ENCODE measurements at regions not wholly inside any gene's neighbourhood (a gene's known extent, or its start where the extent isn't known, plus 50 kb on each side); places are given as distances from the start of the nearest gene placed in this dataset.

DNA sequence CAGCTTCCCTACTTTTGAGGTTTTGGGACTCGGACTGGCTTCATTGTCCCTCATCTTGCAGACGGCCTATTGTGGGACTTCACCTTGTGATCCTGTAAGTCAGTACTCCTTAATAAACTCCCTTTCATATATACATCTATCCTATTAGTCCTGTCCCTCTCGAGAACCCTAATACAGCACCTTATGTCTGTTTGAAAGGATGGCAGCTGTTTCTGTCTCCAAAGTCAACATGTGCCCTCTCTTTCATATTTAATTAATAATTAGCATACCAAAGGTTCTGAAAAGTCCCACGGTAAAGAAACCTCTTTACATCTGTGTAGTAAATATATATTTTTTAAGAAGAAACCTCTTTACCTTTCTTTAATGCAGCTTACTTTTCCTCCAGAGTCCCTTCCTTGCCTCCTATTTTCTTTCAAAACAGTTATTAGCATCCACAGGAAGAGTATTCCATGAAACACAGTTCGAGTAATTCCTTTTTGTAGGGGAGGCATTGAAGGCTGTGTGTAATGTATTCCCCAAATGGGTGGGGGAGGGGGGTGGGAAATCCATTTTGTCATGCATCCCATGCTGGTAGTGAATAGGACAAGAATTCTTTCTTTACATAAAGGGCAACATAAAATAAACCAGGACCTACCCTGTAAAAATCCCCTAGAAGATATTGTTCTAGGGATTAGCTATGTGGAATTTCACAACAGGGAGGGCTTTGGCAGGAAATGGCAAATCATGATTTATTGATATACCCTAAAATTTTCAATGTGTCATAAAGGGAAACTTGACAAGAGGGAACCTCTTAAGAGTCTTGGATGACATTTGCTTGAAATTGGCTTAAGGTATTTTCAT lies 241.5 kb downstream of the SUDS3 start:
- Histone ChIP-seq H4K20me1 (replicated peaks; ENCODE audit: insufficient read depth) (no peaks in the 10 kb centered on the region), H3F3A (replicated peaks; ENCODE audit: low read depth) (no peaks in the 10 kb centered on the region), H3K4me2 (peak overlapping the region; percentile 22), H3K4me1 (ENCODE audit: insufficient read depth) (peaks cover 9% of the 10 kb centered on the region), H3K27ac (ENCODE audit: low read depth) (peak overlapping the region; percentile 83), H3K36me3 (ENCODE audit: insufficient read depth) (no peaks in the 10 kb centered on the region), H2AFZ (no peak overlapping the region), H3K4me3 (peak overlapping the region; percentile 14; the same call in 1 of the 2 replicates), H3K79me2 (replicated peaks; ENCODE audit: insufficient read depth) (no peaks in the 10 kb centered on the region), H3K27me3 (ENCODE audit: insufficient read depth) (no peaks in the 10 kb centered on the region), H3K9me2 (ENCODE audit: insufficient read depth) (no peaks in the 10 kb centered on the region)
- ATAC-seq: peak; percentile 59
- H3K36me3 Mint-ChIP-seq (ENCODE audit: low read depth): peaks cover 23% of the 10 kb centered on the region
- peaks cover 4% of the 10 kb centered on the region for H3K27me3 Mint-ChIP-seq (ENCODE audit: insufficient read depth, low read depth, poor library complexity)
- TF ChIP-seq ZNF114 (CRISPR knock-in tag; IDR thresholded peaks at IDR 0.05): no peak
- no peak for TF ChIP-seq CREB1 (CRISPR knock-in tag; IDR thresholded peaks at IDR 0.05; ENCODE audit: low read depth)
- TF ChIP-seq POLR2AphosphoS5 (IDR thresholded peaks at IDR 0.05; ENCODE audit: low read depth): no peak
- no peak for TF ChIP-seq STAT1 (IDR thresholded peaks at IDR 0.05; ENCODE audit: unreplicated experiment)
- TF ChIP-seq EZH2 (IDR thresholded peaks at IDR 0.05; ENCODE audit: low read depth, unreplicated experiment): no peak
- no peak for TF ChIP-seq NANOG (IDR thresholded peaks at IDR 0.05; ENCODE audit: borderline replicate concordance)
- no peak for TF ChIP-seq JUNB (IDR thresholded peaks at IDR 0.05; ENCODE audit: unreplicated experiment)
- no peak for TF ChIP-seq ZNF331 (CRISPR knock-in tag; IDR thresholded peaks at IDR 0.05; ENCODE audit: low read depth)
- peak overlapping the region; percentile 48 for H3K4me3 Mint-ChIP-seq
- H3K27ac Mint-ChIP-seq: peak overlapping the region; percentile 26; the same call in 1 of the 2 replicates
- H3K9me3 Mint-ChIP-seq: peaks cover 27% of the 10 kb centered on the region
- peaks cover 27% of the 10 kb centered on the region for H3K4me1 Mint-ChIP-seq
- peak; percentile 36 for DNase-seq (ENCODE audit: low spot score)

- ATAC-seq: peak; percentile 50
- H3K79me2 ChIP-seq (replicated peaks; ENCODE audit: insufficient read depth): no peaks in the 10 kb centered on the region
- H3K4me2 ChIP-seq: peak overlapping the region; percentile 22
- no peak overlapping the region for H3K4me3 Mint-ChIP-seq
- H3K27ac Mint-ChIP-seq: peak overlapping the region; percentile 76; the same call in 1 of the 2 replicates
- peaks cover 18% of the 10 kb centered on the region for H3K9me3 Mint-ChIP-seq
- 0 out of 2 replicates have a peak overlapping the region, but pooled peaks have one; percentile 14 for H3K4me3 ChIP-seq
- no peaks in the 10 kb centered on the region for H3K27me3 ChIP-seq (ENCODE audit: insufficient read depth)
- H3K27me3 Mint-ChIP-seq (ENCODE audit: insufficient read depth, low read depth, poor library complexity): peaks cover 4% of the 10 kb centered on the region
- peaks cover 27% of the 10 kb centered on the region for H3K4me1 Mint-ChIP-seq
- H3K36me3 ChIP-seq (ENCODE audit: insufficient read depth): no peaks in the 10 kb centered on the region
- no peaks in the 10 kb centered on the region for H3K9me2 ChIP-seq (ENCODE audit: insufficient read depth)
- H3F3A ChIP-seq (replicated peaks; ENCODE audit: low read depth): no peaks in the 10 kb centered on the region
- peaks cover 9% of the 10 kb centered on the region for H3K4me1 ChIP-seq (ENCODE audit: insufficient read depth)
- H2AFZ ChIP-seq: no peak overlapping the region
- H3K36me3 Mint-ChIP-seq (ENCODE audit: low read depth): peaks cover 16% of the 10 kb centered on the region
- H4K20me1 ChIP-seq (replicated peaks; ENCODE audit: insufficient read depth): no peaks in the 10 kb centered on the region
- DNase-seq (ENCODE audit: low spot score): peak; percentile 27
- H3K27ac ChIP-seq (ENCODE audit: low read depth): peak overlapping the region; percentile 83
- TF ChIP-seq NANOG (IDR thresholded peaks at IDR 0.05; ENCODE audit: borderline replicate concordance) (no peak), ETS1 (IDR thresholded peaks at IDR 0.05) (no peak), CREB1 (CRISPR knock-in tag; IDR thresholded peaks at IDR 0.05; ENCODE audit: low read depth) (no peak), EZH2phosphoT487 (IDR thresholded peaks at IDR 0.05; ENCODE audit: unreplicated experiment) (no peak), ZNF114 (CRISPR knock-in tag; IDR thresholded peaks at IDR 0.05) (no peak), EZH2 (IDR thresholded peaks at IDR 0.05; ENCODE audit: low read depth, unreplicated experiment) (no peak), JUNB (IDR thresholded peaks at IDR 0.05; ENCODE audit: unreplicated experiment) (no peak)
- TF ChIP-seq, protein P1, sequence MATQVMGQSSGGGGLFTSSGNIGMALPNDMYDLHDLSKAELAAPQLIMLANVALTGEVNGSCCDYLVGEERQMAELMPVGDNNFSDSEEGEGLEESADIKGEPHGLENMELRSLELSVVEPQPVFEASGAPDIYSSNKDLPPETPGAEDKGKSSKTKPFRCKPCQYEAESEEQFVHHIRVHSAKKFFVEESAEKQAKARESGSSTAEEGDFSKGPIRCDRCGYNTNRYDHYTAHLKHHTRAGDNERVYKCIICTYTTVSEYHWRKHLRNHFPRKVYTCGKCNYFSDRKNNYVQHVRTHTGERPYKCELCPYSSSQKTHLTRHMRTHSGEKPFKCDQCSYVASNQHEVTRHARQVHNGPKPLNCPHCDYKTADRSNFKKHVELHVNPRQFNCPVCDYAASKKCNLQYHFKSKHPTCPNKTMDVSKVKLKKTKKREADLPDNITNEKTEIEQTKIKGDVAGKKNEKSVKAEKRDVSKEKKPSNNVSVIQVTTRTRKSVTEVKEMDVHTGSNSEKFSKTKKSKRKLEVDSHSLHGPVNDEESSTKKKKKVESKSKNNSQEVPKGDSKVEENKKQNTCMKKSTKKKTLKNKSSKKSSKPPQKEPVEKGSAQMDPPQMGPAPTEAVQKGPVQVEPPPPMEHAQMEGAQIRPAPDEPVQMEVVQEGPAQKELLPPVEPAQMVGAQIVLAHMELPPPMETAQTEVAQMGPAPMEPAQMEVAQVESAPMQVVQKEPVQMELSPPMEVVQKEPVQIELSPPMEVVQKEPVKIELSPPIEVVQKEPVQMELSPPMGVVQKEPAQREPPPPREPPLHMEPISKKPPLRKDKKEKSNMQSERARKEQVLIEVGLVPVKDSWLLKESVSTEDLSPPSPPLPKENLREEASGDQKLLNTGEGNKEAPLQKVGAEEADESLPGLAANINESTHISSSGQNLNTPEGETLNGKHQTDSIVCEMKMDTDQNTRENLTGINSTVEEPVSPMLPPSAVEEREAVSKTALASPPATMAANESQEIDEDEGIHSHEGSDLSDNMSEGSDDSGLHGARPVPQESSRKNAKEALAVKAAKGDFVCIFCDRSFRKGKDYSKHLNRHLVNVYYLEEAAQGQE (IDR thresholded peaks at IDR 0.05; ENCODE audit: unreplicated experiment): no peak
These were observed 242.3 kb downstream of the SUDS3 start for GRCh38 chr12:118618695-118619094.

Measured in GM23338 (cell line).